ENCODE measurements at regions not wholly inside any gene's neighbourhood (a gene's known extent, or its start where the extent isn't known, plus 50 kb on each side); places are given as distances from the start of the nearest gene placed in this dataset.

DNA sequence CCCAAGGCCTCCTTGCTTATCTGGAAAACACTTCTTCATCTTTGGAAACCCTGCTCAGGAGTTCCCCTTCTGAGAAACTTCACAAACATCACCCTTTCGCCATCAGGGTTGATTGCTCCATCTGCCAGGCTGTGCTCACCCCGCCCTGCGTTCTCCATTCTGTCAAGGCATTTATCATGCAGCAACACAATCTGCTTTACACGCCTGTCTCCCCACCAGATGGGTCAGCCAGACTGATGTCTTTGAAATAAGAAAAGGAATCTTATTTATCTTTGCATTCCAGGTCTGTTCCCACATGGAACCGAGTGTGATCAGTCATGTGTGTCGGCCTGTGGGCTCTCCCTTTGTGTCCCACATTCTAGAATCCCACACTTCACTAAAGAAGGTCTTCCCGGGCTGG, 110.0 kb upstream of the ARL4C start:
- TF ChIP-seq, protein P1, sequence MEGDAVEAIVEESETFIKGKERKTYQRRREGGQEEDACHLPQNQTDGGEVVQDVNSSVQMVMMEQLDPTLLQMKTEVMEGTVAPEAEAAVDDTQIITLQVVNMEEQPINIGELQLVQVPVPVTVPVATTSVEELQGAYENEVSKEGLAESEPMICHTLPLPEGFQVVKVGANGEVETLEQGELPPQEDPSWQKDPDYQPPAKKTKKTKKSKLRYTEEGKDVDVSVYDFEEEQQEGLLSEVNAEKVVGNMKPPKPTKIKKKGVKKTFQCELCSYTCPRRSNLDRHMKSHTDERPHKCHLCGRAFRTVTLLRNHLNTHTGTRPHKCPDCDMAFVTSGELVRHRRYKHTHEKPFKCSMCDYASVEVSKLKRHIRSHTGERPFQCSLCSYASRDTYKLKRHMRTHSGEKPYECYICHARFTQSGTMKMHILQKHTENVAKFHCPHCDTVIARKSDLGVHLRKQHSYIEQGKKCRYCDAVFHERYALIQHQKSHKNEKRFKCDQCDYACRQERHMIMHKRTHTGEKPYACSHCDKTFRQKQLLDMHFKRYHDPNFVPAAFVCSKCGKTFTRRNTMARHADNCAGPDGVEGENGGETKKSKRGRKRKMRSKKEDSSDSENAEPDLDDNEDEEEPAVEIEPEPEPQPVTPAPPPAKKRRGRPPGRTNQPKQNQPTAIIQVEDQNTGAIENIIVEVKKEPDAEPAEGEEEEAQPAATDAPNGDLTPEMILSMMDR (conservative IDR thresholded peaks at IDR 0.05; ENCODE audit: low read depth, low read length): no peak
- no peak for TF ChIP-seq EZH2phosphoT487 (IDR thresholded peaks at IDR 0.05; ENCODE audit: borderline replicate concordance, low read length)
- no peak for TF ChIP-seq EZH2 (IDR thresholded peaks at IDR 0.05; ENCODE audit: low read length, unreplicated experiment)
